ENCODE measurements at regions not wholly inside any gene's neighbourhood (a gene's known extent, or its start where the extent isn't known, plus 50 kb on each side); places are given as distances from the start of the nearest gene placed in this dataset.

- Mint-ChIP-seq H3K4me1 (peaks cover 6% of the 10 kb centered on the region), H3K27me3 (peaks cover 12% of the 10 kb centered on the region), H3K9me3 (peaks cover 3% of the 10 kb centered on the region), H3K27ac (no peak overlapping the region), H3K36me3 (ENCODE audit: low read depth) (no peaks in the 10 kb centered on the region), H3K4me3 (no peak overlapping the region)
- ATAC-seq (replicated peaks), result peak; percentile 74
Observed at GRCh38 chr10:128373071-128373749, 247.0 kb upstream of the MKI67 start.

- Mint-ChIP-seq H3K9me3 (peaks cover 3% of the 10 kb centered on the region), H3K4me1 (peaks cover 6% of the 10 kb centered on the region), H3K36me3 (ENCODE audit: low read depth) (no peaks in the 10 kb centered on the region), H3K27me3 (peaks cover 12% of the 10 kb centered on the region), H3K27ac (no peak overlapping the region), H3K4me3 (no peak overlapping the region)
- ATAC-seq (replicated peaks), result no peak
Observed at GRCh38 chr10:128373831-128374230, 247.6 kb upstream of the MKI67 start.

- H3K27ac Mint-ChIP-seq, result no peak overlapping the region
- H3K4me3 Mint-ChIP-seq, result no peak overlapping the region
- peaks cover 6% of the 10 kb centered on the region for H3K4me1 Mint-ChIP-seq
- no peak for ATAC-seq (replicated peaks)
- peaks cover 3% of the 10 kb centered on the region for H3K9me3 Mint-ChIP-seq
- no peaks in the 10 kb centered on the region for H3K36me3 Mint-ChIP-seq (ENCODE audit: low read depth)
- peaks cover 16% of the 10 kb centered on the region for H3K27me3 Mint-ChIP-seq
Observed at GRCh38 chr10:128375171-128375570, 248.9 kb upstream of the MKI67 start.

DNA sequence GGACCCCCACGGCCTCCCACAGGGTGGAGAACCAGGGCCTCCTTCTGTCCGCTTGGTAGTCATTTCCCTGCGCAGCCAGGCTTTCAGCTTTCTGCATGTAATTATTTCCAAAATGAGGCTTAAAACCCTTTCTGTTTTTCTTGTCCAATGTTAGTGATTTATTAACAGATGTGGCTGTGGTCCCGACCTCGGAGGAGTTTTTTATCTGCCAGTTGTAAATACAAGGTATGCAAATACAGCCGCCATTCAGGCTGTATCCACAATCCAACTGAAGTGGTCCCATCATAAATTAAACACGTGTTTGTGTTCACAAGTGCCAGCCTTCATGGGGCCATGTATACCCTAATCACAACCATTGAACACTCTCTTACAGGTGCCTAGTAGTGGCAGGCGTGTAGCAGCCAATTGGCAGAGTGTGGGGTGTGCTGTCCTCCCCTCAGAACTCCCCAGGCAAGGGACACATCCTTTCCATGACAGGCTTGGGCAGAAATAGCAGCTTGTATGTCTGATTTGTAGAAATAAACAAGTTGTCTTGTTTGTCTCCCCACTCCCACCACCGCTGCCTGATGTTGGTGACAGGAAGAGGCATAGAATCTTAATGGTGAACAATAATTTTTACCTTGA, 251.3 kb upstream of the MKI67 start:
- ATAC-seq (replicated peaks), result no peak
- Mint-ChIP-seq H3K9me3 (peaks cover 3% of the 10 kb centered on the region), H3K4me1 (peaks cover 6% of the 10 kb centered on the region), H3K27me3 (peaks cover 16% of the 10 kb centered on the region), H3K27ac (no peak overlapping the region), H3K36me3 (ENCODE audit: low read depth) (no peaks in the 10 kb centered on the region), H3K4me3 (no peak overlapping the region)

DNA sequence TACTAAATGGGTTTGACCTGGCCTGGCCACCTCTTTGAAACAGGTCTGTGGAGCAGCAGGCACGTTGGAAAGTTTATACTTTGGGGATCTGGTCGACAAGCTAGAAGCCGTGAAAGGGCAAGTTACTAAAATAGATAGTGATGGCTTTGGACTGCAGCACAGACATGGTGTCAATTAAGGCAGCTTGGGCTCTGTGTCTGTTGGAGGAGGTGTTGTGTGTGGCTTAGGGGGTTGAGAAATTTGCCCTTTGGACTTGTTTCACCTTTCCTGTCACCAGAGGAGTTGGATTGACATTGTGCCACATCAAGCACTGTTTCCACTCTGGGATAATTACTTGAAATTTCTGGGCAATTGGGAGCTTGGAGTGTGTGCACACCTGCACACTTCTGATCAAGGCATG, 251.8 kb upstream of the MKI67 start:
- Mint-ChIP-seq H3K9me3 (peaks cover 3% of the 10 kb centered on the region), H3K27me3 (peaks cover 16% of the 10 kb centered on the region), H3K4me1 (peaks cover 6% of the 10 kb centered on the region), H3K36me3 (ENCODE audit: low read depth) (no peaks in the 10 kb centered on the region), H3K27ac (no peak overlapping the region), H3K4me3 (no peak overlapping the region)
- ATAC-seq (replicated peaks), result no peak

DNA sequence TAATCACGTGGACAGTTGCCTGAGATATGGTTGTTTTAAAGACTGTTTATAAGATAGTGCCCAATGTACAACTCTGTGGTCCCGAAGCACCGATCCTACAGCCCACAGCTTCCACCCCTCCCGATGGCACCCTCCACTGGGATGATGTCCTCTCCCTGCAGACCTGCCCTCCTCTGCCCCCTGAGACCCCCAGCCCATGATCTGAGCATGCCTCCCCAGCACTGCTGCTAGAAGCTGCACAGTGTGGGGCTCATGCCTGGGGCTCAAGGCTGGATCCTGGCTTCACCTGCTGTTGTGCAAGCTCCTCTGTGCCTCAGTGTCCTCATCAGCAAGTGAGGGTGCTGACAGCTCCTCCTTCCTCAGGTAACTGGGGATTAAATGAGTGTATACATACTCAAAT, 254.7 kb upstream of the MKI67 start:
- Mint-ChIP-seq H3K4me3 (no peak overlapping the region), H3K9me3 (peaks cover 2% of the 10 kb centered on the region), H3K27ac (no peak overlapping the region), H3K27me3 (peaks cover 10% of the 10 kb centered on the region), H3K36me3 (ENCODE audit: low read depth) (no peaks in the 10 kb centered on the region), H3K4me1 (no peaks in the 10 kb centered on the region)
- ATAC-seq (replicated peaks), result no peak

GRCh38 chr10:128382225-128382624, 256.0 kb upstream of the MKI67 start:
- Mint-ChIP-seq H3K9me3 (no peaks in the 10 kb centered on the region), H3K36me3 (ENCODE audit: low read depth) (no peaks in the 10 kb centered on the region), H3K4me3 (no peak overlapping the region), H3K27me3 (peaks cover 4% of the 10 kb centered on the region), H3K27ac (no peak overlapping the region), H3K4me1 (no peaks in the 10 kb centered on the region)
- no peak for ATAC-seq (replicated peaks)

GRCh38 chr10:128384831-128385230, 258.6 kb upstream of the MKI67 start:
- no peak overlapping the region for H3K4me3 Mint-ChIP-seq
- H3K9me3 Mint-ChIP-seq, result no peaks in the 10 kb centered on the region
- H3K36me3 Mint-ChIP-seq (ENCODE audit: low read depth), result no peaks in the 10 kb centered on the region
- no peak overlapping the region for H3K27ac Mint-ChIP-seq
- no peak for ATAC-seq (replicated peaks)
- H3K4me1 Mint-ChIP-seq, result no peaks in the 10 kb centered on the region
- H3K27me3 Mint-ChIP-seq, result peaks cover 4% of the 10 kb centered on the region

DNA sequence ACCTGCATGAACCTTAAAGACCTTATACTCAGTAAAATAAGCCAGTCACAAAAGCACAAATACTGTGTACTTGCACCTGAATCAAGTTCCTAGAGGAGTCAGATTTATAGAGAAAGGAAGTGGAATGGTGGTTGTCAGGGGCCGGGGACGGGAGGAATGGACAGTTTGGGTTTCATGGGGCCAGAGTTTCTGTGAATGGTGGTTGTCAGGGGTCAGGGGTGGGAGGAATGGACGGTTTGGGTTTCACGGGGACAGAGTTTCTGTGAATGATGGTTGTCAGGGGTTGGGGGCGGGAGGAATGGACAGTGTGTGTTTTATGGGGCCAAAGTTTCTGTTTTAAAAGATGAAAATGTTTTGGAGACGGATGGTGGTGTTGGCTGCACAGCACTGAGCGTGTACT, 260.0 kb upstream of the MKI67 start:
- no peak overlapping the region for H3K4me3 Mint-ChIP-seq
- H3K4me1 Mint-ChIP-seq, result no peaks in the 10 kb centered on the region
- no peaks in the 10 kb centered on the region for H3K36me3 Mint-ChIP-seq (ENCODE audit: low read depth)
- no peak overlapping the region for H3K27ac Mint-ChIP-seq
- H3K27me3 Mint-ChIP-seq, result peaks cover 10% of the 10 kb centered on the region
- ATAC-seq (replicated peaks), result no peak
- H3K9me3 Mint-ChIP-seq, result no peaks in the 10 kb centered on the region

DNA sequence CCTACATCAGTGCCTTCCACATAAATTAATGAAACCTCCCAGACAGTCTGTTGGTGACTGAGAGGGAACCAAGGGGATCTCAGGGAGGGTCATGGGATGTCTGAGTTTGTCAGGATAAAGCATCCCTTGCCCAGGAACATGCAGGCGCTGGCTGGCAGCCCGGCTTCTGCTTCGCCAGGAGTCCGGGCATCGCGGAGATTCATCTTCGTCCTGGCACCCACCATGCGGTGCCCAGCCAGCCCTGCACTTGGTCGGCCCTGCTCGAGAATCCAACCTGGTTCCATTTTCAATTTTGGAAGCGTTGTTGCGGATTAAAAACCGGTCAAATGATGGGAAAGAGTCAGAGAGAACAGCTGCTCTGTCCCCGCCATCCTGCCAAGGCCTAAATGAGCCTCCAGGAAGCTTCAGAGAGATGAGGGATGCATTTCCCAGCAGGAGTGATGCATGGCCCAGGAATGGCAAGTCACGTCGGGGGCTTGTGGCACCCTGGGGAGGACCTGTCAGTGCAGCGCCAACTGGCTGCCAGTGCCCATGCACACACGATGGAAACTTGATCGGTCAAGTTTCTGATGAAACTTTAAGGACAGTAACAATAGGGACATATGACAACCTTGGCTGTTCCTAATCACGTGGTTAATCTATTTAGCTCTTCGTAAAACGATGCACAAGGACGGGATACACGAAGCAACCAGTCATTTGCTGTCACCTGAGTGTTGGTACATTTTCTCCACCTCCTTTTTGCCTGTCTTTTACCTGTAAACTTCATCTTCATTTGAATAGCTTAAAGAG, 260.8 kb upstream of the MKI67 start:
- Mint-ChIP-seq H3K27me3 (peaks cover 13% of the 10 kb centered on the region), H3K36me3 (ENCODE audit: low read depth) (no peaks in the 10 kb centered on the region)
- no peak for ATAC-seq (replicated peaks)

DNA sequence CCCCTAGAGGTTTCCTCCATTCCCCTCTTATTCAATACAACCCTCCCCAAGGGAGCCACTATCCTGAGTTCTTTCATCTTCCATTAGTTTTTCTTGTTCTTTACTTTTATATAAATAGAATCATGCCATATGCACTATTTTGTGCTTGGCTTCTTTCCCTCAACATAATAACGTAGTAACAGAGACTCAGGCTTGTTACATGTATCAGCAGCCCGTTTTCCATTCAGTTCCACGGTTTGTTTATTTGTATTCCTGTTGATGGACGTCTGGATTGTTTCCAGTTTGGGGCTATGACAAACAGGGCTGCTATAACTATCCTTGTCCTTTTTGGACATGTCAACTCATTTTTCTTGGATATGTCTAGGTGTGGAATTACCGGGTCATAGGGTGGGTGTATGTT, 264.4 kb upstream of the MKI67 start:
- no peak for ATAC-seq (replicated peaks)
- Mint-ChIP-seq H3K9me3 (no peaks in the 10 kb centered on the region), H3K27me3 (peaks cover 13% of the 10 kb centered on the region), H3K27ac (no peak overlapping the region), H3K4me3 (no peak overlapping the region), H3K4me1 (no peaks in the 10 kb centered on the region), H3K36me3 (ENCODE audit: low read depth) (no peaks in the 10 kb centered on the region)

More for the DNA sequence above, 260.8 kb upstream of the MKI67 start:
- no peak overlapping the region for H3K27ac Mint-ChIP-seq
- no peak overlapping the region for H3K4me3 Mint-ChIP-seq
- H3K9me3 Mint-ChIP-seq, result no peaks in the 10 kb centered on the region
- no peaks in the 10 kb centered on the region for H3K4me1 Mint-ChIP-seq

DNA sequence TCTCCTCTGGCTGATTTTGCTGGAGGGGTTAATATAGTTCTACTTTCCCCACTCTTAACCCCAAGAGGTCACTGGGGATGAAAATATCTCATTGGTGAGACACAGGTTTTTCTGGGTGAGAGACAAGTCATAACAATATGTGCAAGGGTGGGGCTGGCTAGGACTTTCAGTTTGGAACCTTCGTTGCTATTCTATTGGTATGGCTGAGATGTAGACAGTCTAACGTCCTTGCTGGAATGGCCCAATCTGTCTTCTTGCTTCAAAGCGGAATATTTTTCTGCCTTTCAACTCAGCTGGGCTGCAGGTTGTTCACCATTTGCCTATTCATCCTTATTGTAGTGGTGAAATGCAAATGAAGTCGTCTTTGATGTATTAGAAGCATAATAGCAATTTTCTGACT, 267.3 kb upstream of the MKI67 start:
- Mint-ChIP-seq H3K27me3 (peaks cover 13% of the 10 kb centered on the region), H3K4me1 (no peaks in the 10 kb centered on the region), H3K4me3 (no peak overlapping the region), H3K36me3 (ENCODE audit: low read depth) (no peaks in the 10 kb centered on the region), H3K27ac (no peak overlapping the region), H3K9me3 (no peaks in the 10 kb centered on the region)
- no peak for ATAC-seq (replicated peaks)

- Mint-ChIP-seq H3K4me3 (no peak overlapping the region), H3K36me3 (ENCODE audit: low read depth) (no peaks in the 10 kb centered on the region), H3K9me3 (peaks cover 6% of the 10 kb centered on the region), H3K27me3 (peaks cover 3% of the 10 kb centered on the region), H3K4me1 (no peaks in the 10 kb centered on the region), H3K27ac (no peak overlapping the region)
- no peak for ATAC-seq (replicated peaks)
Observed at GRCh38 chr10:128398118-128398517, 271.9 kb upstream of the MKI67 start.

DNA sequence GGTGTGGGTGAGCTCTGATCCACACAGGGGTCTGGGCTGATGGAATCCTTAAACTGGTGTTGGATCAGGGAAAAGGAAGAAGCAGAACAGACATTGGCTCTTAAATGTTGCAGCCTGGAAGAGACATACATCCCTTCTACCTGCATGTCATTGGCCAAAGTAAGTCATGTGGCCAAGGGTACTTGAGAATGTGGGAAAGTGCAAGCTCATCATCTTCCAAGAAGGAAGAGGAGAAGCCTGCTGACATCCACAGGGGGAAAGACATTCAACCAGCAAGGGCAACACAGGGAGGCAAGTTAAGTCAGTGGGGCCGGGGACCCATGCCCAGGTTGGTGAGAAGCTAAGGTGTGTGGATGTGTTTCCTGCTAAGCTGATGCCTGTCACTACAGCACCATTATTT, 272.8 kb upstream of the MKI67 start:
- Mint-ChIP-seq H3K36me3 (ENCODE audit: low read depth) (no peaks in the 10 kb centered on the region), H3K27ac (no peak overlapping the region), H3K9me3 (peaks cover 6% of the 10 kb centered on the region), H3K4me1 (no peaks in the 10 kb centered on the region), H3K4me3 (no peak overlapping the region), H3K27me3 (peaks cover 3% of the 10 kb centered on the region)
- no peak for ATAC-seq (replicated peaks)

GRCh38 chr10:128400564-128400963, 274.3 kb upstream of the MKI67 start:
- no peak overlapping the region for H3K4me3 Mint-ChIP-seq
- no peaks in the 10 kb centered on the region for H3K4me1 Mint-ChIP-seq
- no peak overlapping the region for H3K27ac Mint-ChIP-seq
- H3K27me3 Mint-ChIP-seq, result peaks cover 3% of the 10 kb centered on the region
- peaks cover 6% of the 10 kb centered on the region for H3K9me3 Mint-ChIP-seq
- no peaks in the 10 kb centered on the region for H3K36me3 Mint-ChIP-seq (ENCODE audit: low read depth)
- ATAC-seq (replicated peaks), result no peak
